SKM-1 (cell line): ENCODE measurements at regions not wholly inside any gene's neighbourhood (a gene's known extent, or its start where the extent isn't known, plus 50 kb on each side); places are given as distances from the start of the nearest gene placed in this dataset.

Experiments used
- DNase-seq: peaks from one replicate; lab custom pipeline; 2025; ENCODE audit not compliant: unreplicated experiment; lab: John Stamatoyannopoulos, UW

DNA sequence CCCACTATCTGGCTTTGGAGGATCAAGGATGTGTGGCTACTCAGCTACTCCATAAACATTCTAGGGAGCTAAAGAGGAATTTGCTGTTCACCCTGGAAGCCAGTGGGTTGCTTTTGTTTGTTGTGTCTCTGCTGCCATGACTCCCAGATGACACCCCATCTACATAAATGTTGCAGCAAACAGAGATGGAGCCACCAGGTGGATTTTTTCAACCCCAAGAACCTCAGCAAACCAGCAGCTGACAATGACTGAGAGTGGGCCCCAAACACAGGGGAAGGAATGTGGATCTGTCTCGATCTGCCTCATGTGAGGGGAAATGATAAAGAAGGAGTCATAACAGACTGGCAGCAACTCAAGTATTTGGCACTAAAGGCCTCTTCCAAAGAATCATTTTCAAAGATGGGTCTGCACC is 132.7 kb upstream of the TNC start:
- no peak for DNase-seq

DNA sequence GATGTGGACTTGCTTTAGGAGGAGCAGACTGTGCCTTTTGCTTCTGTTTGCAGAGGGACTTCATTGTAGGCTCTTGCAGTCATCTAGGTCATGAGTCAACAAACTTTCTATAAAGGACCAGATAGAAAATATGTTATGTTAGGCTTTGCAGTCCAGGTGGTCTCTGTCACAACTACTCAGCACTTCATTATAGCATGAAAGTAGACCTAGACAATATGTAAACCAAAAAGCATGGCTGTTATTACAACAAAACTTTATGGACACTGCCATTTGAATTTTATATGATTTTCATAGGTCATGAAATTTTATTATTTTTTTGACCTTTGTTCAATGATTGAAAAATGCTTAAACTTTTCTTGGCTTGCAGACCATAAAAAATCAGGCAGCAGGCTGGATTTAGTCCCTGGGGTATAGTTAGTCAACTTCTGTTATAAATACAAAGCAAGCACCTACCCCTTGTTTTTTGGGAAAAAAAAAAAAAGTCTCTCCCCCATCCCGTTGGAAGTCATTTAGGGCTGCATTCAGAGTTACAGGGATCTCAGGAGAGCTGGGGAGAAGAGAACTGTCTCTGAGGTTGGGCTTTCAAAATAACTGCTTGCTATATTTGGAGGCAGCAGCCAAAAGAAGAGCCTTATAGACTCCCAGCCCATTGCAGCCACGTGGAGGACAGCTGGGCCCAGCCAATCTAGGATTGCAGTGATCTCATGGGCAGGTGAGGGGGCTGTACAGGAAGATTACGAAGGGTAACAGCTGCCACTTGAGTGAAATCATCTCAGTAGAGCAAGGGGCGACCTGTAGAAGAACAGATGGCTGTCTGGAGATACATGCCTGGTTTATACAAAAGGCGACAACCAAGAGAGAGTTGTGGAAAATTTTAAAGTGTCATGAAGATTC is 136.6 kb upstream of the TNC start:
- no peak for DNase-seq

DNA sequence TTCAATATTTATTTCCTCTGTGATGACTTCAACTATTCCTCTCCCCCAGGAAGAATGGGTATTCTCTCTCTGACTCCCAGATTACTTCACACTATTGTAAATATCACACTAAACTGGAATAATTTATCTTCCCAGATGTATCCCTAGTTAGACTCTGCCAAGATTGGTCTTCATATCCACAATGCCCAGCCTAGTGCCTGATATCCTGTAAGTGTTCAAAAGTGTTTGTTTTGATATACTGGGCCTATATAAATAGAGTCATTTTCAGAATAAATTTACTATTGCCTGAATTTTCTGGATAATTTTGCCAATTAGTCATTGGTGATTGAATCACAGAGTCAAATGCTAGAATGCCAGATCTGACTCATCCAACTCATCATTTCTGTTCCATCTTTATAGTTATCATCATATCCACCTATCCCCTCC is 143.7 kb upstream of the TNC start:
- DNase-seq, result no peak

DNA sequence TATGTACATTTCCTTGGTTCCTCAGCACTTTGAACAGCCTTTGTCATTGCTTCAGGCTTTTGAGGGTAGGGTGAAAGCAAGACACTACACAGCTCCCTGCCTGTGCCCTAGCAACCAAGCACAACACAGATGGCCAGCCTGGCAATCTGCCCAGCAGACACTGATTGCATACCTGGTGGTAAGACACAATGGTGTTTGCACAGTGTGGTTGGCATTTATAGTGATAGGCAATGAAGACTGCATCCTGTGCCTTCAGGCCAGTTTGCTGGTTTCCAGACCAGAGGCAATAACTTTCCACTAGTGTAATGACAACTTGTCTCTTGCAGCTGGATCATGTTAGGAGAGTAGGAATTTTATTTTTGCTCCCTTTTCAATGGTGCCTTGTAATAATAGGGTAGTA is 144.5 kb upstream of the TNC start:
- DNase-seq, result no peak

DNA sequence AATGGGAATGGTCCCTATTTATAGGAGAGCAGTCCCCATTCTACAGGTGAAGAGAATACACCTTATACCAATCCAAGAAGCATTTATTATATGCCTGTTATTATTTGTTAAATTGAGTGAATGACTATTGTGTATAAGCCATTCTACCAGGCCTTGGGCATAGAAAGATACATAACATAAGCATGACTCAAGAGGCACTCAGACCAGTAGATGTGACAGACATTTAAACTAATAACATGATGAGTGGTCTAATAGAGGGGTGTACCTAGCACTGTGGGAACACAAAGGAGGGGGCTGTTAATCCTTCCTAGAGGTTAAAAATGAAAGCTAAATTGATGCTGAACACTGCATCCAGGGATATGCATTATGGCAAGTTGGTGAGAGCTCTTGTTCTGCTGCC is 145.0 kb upstream of the TNC start:
- DNase-seq, result no peak

DNA sequence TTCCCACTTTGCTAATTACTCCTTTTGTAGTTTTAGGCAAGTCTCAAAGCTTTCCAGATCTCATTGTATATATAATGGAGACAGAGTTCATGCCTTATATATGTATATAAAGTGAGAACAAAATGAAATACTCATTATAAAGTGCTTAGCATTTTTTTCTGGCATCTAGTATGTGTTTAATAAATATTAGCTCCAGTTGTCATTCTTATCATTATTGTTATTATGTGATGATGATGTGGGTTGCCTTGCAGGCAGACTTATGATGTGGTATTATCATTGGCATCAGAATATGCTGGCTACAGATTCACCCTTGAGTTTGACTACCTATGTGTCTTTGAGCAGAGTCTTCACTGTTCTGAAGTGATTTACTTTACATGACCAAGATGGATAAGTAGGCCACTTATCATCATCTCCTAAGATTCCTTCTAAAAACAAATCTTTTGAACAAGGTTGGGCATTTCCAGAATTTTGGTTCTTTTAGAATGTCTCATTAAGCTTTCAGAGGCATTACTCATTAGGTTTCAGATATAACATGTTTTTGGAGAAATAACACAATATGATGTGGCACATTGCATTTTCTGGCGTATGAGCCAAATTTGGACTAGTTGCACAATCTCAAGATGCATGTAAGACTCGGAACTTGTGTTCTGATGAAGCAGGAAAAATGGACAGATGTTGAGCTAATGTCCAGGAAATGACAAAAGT is 145.6 kb upstream of the TNC start:
- DNase-seq, result no peak

DNA sequence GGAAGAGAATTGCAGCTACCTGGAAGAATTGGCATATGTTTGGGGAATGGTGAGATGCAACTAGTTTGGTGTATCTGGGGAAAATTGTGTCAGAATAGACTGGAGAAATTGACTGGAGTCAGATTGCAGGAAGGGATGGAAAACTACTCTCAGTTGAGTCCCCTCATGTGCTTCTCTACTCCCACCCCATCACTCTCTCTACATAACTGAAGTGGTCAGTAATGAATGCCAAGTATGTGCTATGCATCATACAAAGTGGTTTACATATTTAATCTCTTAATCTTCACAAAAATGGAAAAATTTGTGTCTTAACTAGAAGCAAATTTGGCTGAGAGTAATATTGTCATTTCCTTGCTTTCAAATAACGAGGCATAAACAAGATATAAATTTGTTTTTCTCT is 146.4 kb upstream of the TNC start:
- DNase-seq, result no peak

DNA sequence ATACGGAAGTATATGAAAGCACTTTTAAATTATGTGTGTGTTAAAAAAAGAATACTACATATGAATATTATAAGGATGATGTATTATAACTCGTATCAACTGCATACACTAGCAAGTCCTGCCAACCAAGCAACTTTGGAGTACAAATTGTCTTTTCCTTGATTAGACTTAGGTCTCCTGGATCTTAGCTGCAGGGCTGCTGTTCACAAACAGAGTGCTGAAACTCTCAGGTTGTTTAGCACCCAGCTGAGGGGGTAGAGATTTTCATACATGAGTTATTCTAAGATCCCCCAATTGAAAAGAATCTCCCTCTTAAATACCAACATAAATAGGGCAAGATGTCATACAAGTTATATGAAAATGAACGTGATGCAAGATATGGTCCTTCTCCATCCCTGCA is 149.8 kb upstream of the TNC start:
- no peak for DNase-seq

DNA sequence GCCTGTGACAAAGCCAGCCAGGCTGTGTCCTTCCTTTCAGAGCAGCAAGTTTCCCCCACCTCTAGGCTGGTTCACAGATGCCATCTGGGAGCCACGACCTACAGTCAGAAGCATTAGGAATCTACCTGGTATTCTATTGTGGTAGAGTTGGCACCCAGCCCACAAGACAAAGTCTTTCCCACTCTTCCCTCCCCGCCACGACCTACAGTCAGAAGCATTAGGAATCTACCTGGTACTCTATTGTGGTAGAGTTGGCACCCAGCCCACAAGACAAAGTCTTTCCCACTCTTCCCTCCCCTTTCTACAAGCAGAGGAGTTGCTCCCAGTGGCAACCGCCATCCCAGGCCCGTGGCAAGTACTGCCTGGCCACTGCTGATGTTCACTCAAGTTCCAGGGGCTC is 157.8 kb upstream of the TNC start:
- no peak for DNase-seq

DNA sequence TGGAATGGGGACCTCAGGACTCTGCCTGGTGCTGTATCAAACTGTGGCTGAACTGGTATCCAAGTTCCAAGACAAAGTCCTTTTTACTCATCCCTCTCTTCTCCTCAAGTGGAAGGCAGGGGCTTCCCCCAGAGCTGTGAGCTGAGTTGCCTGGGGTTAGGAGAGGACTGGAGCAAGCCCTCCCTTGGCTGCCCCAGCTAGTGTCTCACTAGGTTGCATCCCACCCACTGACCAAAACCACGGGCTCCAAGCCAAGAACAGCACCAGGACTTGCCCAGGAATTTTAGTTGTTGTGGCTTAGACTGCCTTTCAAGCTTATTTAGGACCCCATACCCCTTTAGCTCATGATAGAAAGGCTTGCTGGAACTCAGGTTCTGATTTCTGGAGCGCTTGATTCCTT is 158.7 kb upstream of the TNC start:
- no peak for DNase-seq

DNA sequence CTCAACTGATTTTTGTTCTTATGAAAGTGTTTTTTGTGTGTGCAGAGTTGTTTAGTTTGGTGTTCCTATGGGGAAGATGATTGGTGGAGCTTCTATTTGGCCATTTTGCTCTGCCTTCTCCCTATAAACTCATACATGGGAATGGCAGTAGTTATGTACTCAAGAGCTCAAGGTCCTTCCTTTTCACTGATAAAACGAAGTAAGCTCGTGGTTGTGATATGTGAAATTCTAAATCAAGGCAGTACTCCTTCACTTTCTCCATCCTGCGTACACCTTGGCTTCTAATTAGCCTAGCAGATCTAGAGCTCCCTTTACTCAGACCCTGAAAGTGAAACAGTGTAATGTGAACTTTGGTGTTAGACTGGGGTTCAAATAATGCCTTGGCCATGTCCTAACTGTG is 159.3 kb upstream of the TNC start:
- no peak for DNase-seq

DNA sequence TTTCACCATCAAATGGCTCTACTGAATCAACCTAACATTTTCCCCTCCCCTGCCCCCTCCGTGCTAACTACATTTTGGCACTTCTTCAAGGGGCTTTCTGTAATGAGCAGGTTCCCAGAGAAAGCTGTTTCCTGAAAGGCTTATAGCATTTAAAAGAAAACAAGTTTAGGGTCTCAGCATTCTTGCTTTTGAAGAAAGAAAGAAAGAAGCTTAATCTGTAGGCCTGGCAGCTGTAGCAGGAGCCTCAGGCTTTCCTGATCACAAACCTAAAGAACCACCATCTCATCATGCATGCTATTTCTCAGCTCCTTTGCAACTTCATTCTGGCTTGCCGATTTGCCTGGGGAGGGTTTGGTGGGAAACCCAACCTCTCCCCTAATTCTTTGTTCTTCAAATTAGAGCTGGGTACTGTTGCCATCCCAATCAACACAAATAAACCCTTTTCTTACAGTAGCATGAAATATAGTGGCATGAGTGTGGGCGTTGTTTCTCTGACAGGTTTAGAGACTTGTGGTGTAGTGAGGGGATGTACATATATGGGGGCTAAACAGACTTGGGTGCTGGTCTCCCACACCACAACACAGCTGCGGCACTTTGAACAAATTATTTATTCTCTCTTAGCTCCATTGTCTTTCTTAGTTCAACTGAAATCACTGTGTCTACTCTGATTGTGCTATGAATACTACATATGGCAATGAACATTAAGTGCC is 160.5 kb upstream of the TNC start:
- DNase-seq, result no peak

DNA sequence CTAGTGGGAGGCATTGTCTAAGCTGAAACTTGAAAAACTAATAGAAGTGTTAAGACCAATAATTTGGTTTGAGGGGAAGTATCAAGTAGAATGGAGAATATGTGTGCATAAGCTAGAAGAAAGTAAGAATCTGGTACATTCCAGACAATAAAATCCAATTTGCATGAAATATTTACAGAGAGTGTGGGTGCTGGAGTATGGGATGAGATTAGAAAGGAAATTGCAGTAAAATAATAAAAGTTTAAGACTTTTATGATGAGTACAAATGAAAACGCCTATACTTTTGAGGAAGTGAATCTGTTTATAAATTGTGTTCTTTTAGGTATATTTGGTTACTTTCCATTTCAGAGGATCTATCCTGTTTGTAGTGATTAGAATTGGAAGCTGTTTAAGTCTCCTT is 165.4 kb upstream of the TNC start:
- no peak for DNase-seq

DNA sequence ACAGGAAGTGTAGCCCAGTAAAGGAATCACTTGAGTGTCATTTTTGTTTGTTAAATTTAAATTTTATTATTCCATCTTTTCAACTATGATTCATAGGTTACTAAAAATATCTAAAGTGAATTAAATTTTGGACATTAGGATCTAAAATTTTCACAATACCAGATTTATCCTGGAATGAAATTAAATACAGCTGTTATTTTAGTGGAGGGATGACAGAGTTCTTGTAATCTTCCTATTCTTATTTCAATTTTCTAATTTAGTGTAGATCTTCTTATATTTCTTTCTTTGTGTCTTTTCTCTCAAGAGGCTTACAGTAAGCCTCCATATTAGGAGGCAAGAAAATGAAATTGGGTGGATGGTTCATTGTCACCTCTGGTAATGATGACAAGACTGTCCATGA is 167.9 kb upstream of the TNC start:
- no peak for DNase-seq

DNA sequence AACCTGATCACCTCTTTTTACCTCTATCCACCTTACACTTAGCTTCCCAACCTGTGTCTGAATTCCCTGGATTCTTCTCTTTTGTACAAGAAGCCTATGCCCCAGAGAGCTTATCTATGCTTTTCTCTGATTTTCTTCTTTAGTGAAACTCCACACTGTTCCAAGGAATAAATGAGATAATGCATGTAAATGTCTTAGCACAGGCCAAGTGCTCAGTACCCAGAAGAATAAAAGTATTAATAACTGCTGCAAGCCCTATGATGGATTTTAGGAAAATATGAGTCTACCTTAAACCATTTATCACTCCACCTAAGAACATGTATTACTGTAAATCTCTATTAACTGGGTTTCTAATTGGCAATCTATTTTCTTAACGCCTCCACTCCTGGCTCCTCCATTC is 168.5 kb upstream of the TNC start:
- no peak for DNase-seq

DNA sequence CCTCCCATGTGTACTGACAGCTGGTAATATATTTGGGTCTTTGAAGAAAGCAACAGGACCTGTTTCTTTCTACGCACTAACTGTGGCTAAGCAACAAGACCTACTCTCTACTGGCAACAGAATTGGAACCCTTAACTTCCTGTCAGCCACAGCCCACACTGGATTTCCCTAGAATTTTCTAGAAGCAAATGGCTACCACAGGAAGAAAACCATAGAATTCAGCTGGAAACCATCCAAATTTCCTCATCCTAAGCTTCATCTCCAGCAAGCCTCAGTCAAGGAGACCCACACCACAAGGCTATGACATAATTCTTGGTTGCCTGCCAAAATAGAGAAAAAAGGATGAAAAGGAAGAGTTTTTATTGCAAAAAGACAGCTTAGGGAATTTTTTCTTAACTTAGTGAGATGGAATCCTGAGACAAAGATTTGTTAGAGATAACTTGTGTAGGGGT is 171.8 kb upstream of the TNC start:
- DNase-seq, result no peak

DNA sequence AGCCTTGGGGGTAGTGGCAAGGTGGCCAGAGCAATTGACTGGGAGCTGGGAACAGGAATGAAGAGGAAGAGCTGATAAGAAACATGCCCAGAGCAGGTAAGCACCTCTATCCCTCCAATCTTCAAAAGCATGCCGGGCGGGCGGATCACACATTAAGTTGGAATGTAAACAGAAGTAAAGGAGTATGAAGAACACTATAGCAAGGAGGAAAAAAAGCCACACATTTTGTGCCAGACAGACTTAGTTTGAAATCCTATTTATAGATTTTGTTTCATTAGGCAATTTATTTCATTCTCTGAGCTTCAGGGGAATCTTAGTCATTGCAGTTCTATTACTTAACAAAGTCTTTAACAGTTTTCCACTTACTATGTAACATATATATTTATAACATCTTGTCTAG is 173.9 kb upstream of the TNC start:
- no peak for DNase-seq

DNA sequence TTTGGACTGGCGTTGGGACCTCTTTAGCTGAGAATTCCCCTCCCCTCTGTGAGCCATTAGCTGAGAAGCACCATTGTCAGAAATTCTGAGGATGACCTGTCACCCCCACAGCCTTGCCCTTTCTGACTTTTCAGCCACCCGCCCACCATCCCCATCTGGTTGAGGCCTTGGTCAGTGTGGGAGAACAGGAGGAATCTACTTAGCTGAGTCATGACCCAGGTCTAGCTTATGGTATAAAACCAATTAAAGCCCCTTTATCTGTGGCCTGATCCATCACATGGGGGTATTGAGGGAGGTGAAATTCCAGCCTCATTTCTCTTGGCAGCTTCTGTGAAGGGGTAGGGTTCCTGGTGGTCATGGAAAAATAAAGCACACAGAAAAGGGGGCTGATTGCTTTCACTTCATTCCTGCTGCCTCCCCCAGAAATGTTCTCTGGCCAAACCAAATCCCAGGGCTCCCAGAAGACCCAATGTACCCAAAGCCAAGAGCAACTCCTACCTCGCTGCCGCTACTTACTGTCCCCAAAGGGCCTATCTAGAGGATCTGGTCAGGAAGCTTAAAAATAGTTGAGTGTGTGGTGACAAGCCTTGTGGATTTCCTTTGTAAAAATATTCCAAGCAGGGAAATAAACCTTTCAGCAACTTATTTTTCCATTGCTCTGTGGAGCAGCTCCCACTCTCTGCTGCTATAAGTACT is 174.8 kb upstream of the TNC start:
- DNase-seq, result no peak

DNA sequence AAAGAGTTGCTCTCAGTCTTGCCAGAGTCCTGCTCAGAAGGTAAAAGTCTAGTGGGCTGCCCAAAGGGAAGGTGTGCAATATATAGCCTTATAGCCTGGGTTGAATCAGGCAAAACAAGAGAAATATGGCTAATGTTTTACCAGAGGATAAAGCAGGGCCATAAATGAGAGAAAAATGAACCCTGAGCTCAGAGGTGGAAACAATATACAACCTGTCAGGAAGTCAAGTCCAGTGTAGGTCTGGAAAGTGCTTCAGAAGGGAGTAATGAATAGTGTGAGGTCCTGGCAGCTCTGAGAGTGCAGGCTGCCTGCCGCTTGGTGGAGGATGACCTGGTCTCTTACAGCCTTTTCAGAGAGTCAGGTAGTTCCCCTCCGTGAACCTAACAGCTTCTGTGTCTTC is 177.8 kb upstream of the TNC start:
- DNase-seq, result no peak

DNA sequence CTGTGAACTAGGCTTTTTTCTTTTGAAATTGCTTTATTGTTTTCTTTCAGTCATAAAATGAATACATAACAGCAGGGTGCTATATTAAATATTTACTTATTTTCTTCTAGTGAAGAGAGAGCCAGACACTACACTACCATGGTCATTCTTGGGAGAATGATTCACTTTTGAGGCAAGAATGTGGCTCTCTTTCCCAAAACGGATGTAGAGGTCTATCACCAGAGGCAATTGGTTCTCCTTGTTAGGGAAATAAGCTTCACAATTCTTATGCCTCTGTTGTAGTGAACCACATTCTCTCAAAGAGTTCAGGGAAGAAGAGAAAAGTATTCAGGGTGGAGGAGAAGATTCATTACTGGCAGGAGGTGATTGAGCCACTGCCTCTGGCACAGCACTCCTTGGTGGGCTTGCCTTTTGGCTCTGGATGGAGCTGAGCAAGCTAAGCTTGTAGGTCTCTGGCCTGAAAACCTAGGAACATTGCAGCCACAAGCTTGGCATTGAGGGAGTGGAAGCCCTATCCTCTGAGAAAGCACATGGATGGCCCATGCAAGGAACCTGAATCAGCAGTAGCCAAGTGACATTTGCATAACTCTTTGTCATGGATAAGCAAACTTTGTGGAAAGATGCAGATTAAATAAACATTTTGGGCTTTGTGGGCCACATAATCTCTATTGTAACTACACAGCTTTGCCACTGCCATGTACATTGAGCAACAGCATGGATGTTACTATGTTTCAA is 179.0 kb upstream of the TNC start:
- no peak for DNase-seq

DNA sequence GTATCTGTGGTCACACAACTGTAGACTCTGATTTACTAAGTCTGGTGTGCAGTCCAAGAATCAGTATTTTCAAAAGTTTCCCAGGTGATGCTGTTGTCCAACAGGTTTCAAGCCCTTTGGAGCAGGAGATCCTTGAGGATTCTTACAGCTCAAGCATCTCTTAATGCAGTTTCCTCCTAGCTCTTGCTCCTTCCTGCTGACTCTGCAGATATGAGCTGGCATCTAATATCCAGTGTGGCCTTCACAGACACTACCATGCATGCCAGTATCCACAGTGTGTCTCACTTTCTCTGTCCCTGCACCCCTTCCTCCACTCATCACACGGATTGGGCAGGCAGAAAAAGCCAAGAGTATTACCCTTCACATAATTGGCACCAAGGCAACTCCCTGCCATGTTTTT is 182.2 kb upstream of the TNC start:
- no peak for DNase-seq
